A549 (cell line): ENCODE measurements at regions not wholly inside any gene's neighbourhood (a gene's known extent, or its start where the extent isn't known, plus 50 kb on each side); places are given as distances from the start of the nearest gene placed in this dataset.

Source experiments
- ATAC-seq, 2 experiments: fragments of 200-7000 bp in 1 of 2; fragments of >200 bp in 1 of 2; cut with Nextera tagmentation in 1 of 2; cut with Tn5 transposase in 1 of 2; 3 replicates each; pipeline versions ENCODE4 v1.8.0 to v1.9.1; 2018 to 2020; ENCODE audit warnings: mild to moderate bottlenecking in 1 of 2, moderate library complexity in 1 of 2
- CTCF ChIA-PET: fragments of 300-600 bp; sonication (Branson Sonifier 250); formaldehyde crosslinking; extraction: SDS; loops from one replicate; lab custom pipeline; 2021; ENCODE audit warnings: antibody characterized with exemption, inconsistent platforms; lab: Yijun Ruan, JAX
- POLR2A ChIA-PET: fragments of 350-600 bp; formaldehyde crosslinking; extraction: SDS; loops from one replicate; lab custom pipeline; 2021; ENCODE audit warnings: antibody characterized with exemption, inconsistent platforms; lab: Yijun Ruan, JAX
- DNase-seq, 2 experiments: peaks; one replicate each; pipeline versions ENCODE4 v3.0.0 to v3.0.0-alpha.2; 2011 to 2016; ENCODE audit warnings: low read depth in 1 of 2, low spot score in 1 of 2
- FAIRE-seq: peaks from 2 replicates; lab custom pipeline; 2011; peaks lifted over from hg19 to GRCh38; lab: Jason Lieb, UNC
- H3K27ac ChIP-seq, 2 experiments: fragments of >200 bp; sonication (Bioruptor Twin); formaldehyde crosslinking; 3 replicates each; pipeline ENCODE4 v1.5.1; 2016 to 2017
- H3K4me1 ChIP-seq: fragments of >200 bp; sonication (Bioruptor Twin); formaldehyde crosslinking; 3 replicates; pipeline ENCODE4 v1.6.1; 2016
- H3K4me2 ChIP-seq: fragments of >200 bp; sonication (Bioruptor Twin); formaldehyde crosslinking; 3 replicates; pipeline ENCODE4 v1.6.1; 2016
- H3K4me3 ChIP-seq: fragments of >200 bp; sonication (Bioruptor Twin); formaldehyde crosslinking; 3 replicates; pipeline ENCODE4 v1.5.1; 2016
- H3K9me3 ChIP-seq: fragments of >200 bp; sonication (Bioruptor Twin); formaldehyde crosslinking; 3 replicates; pipeline ENCODE4 v1.6.1; 2016
- BHLHE40 ChIP-seq: IDR thresholded peaks from 2 replicates; pipeline ENCODE4 v1.6.1; 2012; ENCODE audit warnings: low read depth, low read length, inconsistent platforms
- CBX8 ChIP-seq: fragments of 200-600 bp; sonication (generic); IDR thresholded peaks from 2 replicates; pipeline ENCODE4 v1.6.1; 2016
- CEBPB ChIP-seq, 2 experiments: fragments of >200 bp in 1 of 2; sonication (Bioruptor Twin) in 1 of 2; formaldehyde crosslinking in 1 of 2; IDR thresholded peaks; 2 replicates each; pipeline ENCODE4 v1.6.1; 2012 to 2016
- CHD2 ChIP-seq: fragments of 150-350 bp; IDR thresholded peaks from 2 replicates; pipeline ENCODE4 v1.6.1; 2014; ENCODE audit warnings: low read length; ENCODE audit not compliant: partially characterized antibody
- EHF ChIP-seq: fragments of 250-450 bp; sonication (Bioruptor Pico); IDR thresholded peaks from 2 replicates; pipeline ENCODE4 v1.5.0; 2020; ENCODE audit warnings: mild to moderate bottlenecking
- EP300 ChIP-seq, 2 experiments: fragments of >200 bp; sonication (Bioruptor Twin); formaldehyde crosslinking; IDR thresholded peaks; 2 replicates in 1 of 2; 3 replicates in 1 of 2; pipeline ENCODE4 v1.6.1; 2016 to 2017
- FOSL2 ChIP-seq, 2 experiments: fragments of 450-650 bp in 1 of 2; fragments of >200 bp in 1 of 2; sonication (Bioruptor Twin) in 1 of 2; formaldehyde crosslinking; IDR thresholded peaks; 2 replicates each; pipeline versions ENCODE4 v1.5.0 to v1.6.1; 2016 to 2020; ENCODE audit warnings: mild to moderate bottlenecking in 1 of 2, moderate library complexity in 1 of 2
- GATA3 ChIP-seq: IDR thresholded peaks from 2 replicates; pipeline ENCODE4 v1.6.1; 2012; ENCODE audit warnings: borderline replicate concordance
- HOXB5 ChIP-seq: fragments of 250-450 bp; sonication (Bioruptor Pico); IDR thresholded peaks from 2 replicates; pipeline ENCODE4 v1.5.0; 2020; ENCODE audit warnings: mild to moderate bottlenecking, moderate library complexity
- KDM5A ChIP-seq: fragments of 200-600 bp; sonication (generic); IDR thresholded peaks from 2 replicates; pipeline ENCODE4 v1.6.1; 2016; ENCODE audit warnings: antibody characterized with exemption, mild to moderate bottlenecking
- MYC ChIP-seq: IDR thresholded peaks from 2 replicates; pipeline ENCODE4 v1.6.1; 2012; ENCODE audit warnings: mild to moderate bottlenecking, inconsistent platforms, low read length, improper control_type of control experiment, borderline replicate concordance
- NR3C1 ChIP-seq: fragments of >200 bp; sonication (Bioruptor Twin); formaldehyde crosslinking; IDR thresholded peaks from 3 replicates; pipeline ENCODE4 v1.6.1; 2017
- RAD21 ChIP-seq, 2 experiments: fragments of >200 bp in 1 of 2; sonication (Bioruptor Twin) in 1 of 2; formaldehyde crosslinking in 1 of 2; IDR thresholded peaks in 1 of 2; conservative IDR thresholded peaks in 1 of 2; 2 replicates in 1 of 2; 3 replicates in 1 of 2; pipeline ENCODE4 v1.6.1; 2012 to 2018; ENCODE audit warnings: inconsistent platforms in 1 of 2
- RARB ChIP-seq: fragments of 250-450 bp; sonication (Bioruptor Pico); IDR thresholded peaks from 2 replicates; pipeline ENCODE4 v1.8.0; 2021; ENCODE audit warnings: mild to moderate bottlenecking, moderate library complexity
- SMC3 ChIP-seq: fragments of >200 bp; sonication (Bioruptor Twin); formaldehyde crosslinking; IDR thresholded peaks from 3 replicates; pipeline ENCODE4 v1.6.1; 2018; ENCODE audit warnings: inconsistent platforms
- TP53 ChIP-seq: fragments of 250-450 bp; sonication (Bioruptor Pico); IDR thresholded peaks from 2 replicates; pipeline ENCODE4 v1.5.0; 2021; ENCODE audit warnings: mild to moderate bottlenecking, moderate library complexity
- ZFP36 ChIP-seq: fragments of 450-650 bp; IDR thresholded peaks from 2 replicates; pipeline ENCODE4 v1.6.1; 2014; ENCODE audit warnings: borderline replicate concordance; ENCODE audit not compliant: partially characterized antibody
- WGBS: methylation state at CpG from one replicate; pipeline ENCODE4 v1.1.6; 2017; ENCODE audit errors: missing lambda C conversion rate; 5-methylcytosine and 5-hydroxymethylcytosine counted together
- TF ChIP-seq, protein P1 (sequence below): fragments of 200-600 bp; sonication (generic); IDR thresholded peaks from 2 replicates; pipeline ENCODE4 v1.6.1; 2016; ENCODE audit warnings: antibody characterized with exemption, mild to moderate bottlenecking, moderate library complexity
- TF ChIP-seq, protein P2 (sequence below): fragments of >200 bp; sonication (Bioruptor Twin); formaldehyde crosslinking; IDR thresholded peaks from 3 replicates; pipeline ENCODE4 v1.5.1; 2016
- TF ChIP-seq, protein P3 (sequence below): fragments of >200 bp; sonication (Bioruptor Twin); formaldehyde crosslinking; IDR thresholded peaks from 3 replicates; pipeline ENCODE4 v1.6.1; 2016
- TF ChIP-seq, protein P4 (sequence below): fragments of 250-450 bp; sonication (Bioruptor Pico); IDR thresholded peaks from 2 replicates; pipeline ENCODE4 v1.5.0; 2021; ENCODE audit warnings: mild to moderate bottlenecking, moderate library complexity, borderline replicate concordance

DNA sequence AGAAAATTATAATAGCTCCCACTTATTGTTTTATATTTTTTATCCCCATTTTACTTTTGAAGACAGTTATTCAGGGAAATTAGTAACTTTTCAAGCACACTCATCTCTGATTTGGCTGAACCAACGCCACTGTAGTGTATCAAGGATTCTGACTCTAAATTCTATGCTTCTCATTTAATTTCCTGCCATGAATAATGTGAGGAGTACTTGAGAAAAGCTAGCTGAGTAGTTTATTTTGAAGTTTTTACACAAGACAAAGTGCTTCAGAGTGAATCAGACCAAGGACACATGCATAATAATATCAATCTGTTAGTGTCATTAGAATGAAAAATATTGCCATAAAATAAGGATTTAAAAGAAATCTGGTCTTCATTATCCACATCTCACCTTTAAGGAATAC lies 329.9 kb downstream of the SLITRK6 start:
- H3K9me3 ChIP-seq, result no peaks in the 10 kb centered on the region
- no peak overlapping the region for H3K4me3 ChIP-seq
- H3K27ac ChIP-seq, result no peak overlapping the region
- DNase-seq, result no peak
- CTCF ChIA-PET, result no interaction called here
- ATAC-seq, result no peak
- H3K4me1 ChIP-seq, result no peaks in the 10 kb centered on the region
- POLR2A ChIA-PET, result no interaction called here
- WGBS, result 36% methylated on average over 1 of the region's 1 CpG
- no peak for TF ChIP-seq NR3C1
- TF ChIP-seq CEBPB (IDR thresholded peaks at IDR 0.05), result no peak
- TF ChIP-seq SMC3, result no peak
- no peak for TF ChIP-seq FOSL2 (IDR thresholded peaks at IDR 0.05)
- TF ChIP-seq FOSL2 (CRISPR knock-in tag; IDR thresholded peaks at IDR 0.05), result no peak
- TF ChIP-seq EP300 (IDR thresholded peaks at IDR 0.05), result no peak
- TF ChIP-seq RAD21 (conservative IDR thresholded peaks at IDR 0.05 in 1 of 2, IDR thresholded peaks at IDR 0.05 in 1 of 2), result no peak
- TF ChIP-seq ZFP36, result no peak
- no peak for TF ChIP-seq RARB
- TF ChIP-seq, protein P1, sequence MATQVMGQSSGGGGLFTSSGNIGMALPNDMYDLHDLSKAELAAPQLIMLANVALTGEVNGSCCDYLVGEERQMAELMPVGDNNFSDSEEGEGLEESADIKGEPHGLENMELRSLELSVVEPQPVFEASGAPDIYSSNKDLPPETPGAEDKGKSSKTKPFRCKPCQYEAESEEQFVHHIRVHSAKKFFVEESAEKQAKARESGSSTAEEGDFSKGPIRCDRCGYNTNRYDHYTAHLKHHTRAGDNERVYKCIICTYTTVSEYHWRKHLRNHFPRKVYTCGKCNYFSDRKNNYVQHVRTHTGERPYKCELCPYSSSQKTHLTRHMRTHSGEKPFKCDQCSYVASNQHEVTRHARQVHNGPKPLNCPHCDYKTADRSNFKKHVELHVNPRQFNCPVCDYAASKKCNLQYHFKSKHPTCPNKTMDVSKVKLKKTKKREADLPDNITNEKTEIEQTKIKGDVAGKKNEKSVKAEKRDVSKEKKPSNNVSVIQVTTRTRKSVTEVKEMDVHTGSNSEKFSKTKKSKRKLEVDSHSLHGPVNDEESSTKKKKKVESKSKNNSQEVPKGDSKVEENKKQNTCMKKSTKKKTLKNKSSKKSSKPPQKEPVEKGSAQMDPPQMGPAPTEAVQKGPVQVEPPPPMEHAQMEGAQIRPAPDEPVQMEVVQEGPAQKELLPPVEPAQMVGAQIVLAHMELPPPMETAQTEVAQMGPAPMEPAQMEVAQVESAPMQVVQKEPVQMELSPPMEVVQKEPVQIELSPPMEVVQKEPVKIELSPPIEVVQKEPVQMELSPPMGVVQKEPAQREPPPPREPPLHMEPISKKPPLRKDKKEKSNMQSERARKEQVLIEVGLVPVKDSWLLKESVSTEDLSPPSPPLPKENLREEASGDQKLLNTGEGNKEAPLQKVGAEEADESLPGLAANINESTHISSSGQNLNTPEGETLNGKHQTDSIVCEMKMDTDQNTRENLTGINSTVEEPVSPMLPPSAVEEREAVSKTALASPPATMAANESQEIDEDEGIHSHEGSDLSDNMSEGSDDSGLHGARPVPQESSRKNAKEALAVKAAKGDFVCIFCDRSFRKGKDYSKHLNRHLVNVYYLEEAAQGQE, result no peak
- TF ChIP-seq CHD2, result no peak
- TF ChIP-seq MYC, result no peak
- no peak for TF ChIP-seq TP53 (CRISPR knock-in tag)
- TF ChIP-seq, all 56 proteins: peak for 0
- no peak overlapping the region for H3K4me2 ChIP-seq
- FAIRE-seq, result no peak

DNA sequence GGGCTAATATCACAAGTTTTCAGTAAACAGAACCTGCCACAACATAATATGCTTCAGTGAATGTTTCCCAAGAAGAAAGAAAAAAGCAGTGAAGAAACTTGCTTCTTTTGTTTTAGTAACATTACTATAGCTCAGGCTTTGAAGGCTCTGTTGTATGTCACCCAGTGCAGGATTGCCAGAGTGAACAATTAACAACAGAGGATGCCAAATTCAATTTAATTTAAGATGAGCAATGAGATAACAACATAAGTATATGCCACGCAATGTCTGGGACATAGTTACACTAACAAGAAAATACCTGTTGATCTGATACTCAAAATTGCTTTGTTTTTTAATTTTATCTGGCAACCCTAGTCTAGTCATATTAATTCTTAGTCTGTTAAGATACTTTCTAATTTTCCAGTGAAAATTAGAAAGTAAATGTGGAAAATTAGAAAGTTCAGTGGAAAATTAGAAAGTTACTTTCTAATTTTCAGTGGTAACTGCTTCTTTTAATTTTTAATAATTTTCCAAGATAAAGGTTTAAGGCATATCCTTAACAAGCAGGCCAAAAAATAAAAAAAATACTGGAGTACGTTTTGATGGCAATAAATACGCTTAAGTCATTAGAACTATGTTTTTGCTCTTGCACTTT lies 336.3 kb downstream of the SLITRK6 start:
- TF ChIP-seq, protein P2, sequence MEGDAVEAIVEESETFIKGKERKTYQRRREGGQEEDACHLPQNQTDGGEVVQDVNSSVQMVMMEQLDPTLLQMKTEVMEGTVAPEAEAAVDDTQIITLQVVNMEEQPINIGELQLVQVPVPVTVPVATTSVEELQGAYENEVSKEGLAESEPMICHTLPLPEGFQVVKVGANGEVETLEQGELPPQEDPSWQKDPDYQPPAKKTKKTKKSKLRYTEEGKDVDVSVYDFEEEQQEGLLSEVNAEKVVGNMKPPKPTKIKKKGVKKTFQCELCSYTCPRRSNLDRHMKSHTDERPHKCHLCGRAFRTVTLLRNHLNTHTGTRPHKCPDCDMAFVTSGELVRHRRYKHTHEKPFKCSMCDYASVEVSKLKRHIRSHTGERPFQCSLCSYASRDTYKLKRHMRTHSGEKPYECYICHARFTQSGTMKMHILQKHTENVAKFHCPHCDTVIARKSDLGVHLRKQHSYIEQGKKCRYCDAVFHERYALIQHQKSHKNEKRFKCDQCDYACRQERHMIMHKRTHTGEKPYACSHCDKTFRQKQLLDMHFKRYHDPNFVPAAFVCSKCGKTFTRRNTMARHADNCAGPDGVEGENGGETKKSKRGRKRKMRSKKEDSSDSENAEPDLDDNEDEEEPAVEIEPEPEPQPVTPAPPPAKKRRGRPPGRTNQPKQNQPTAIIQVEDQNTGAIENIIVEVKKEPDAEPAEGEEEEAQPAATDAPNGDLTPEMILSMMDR, result no peak
- TF ChIP-seq CBX8, result no peak
- TF ChIP-seq, all 56 proteins: peak for 0
- Histone ChIP-seq H3K4me1 (no peaks in the 10 kb centered on the region), H3K4me2 (no peak overlapping the region), H3K27ac (no peak overlapping the region), H3K4me3 (no peak overlapping the region), H3K9me3 (peaks cover 2% of the 10 kb centered on the region; the same call in 1 of the 3 replicates)
- POLR2A ChIA-PET, result no interaction called here
- no peak for DNase-seq
- ATAC-seq, result no peak
- no peak for FAIRE-seq
- 84% methylated on average over 3 of the region's 3 CpGs for WGBS
- CTCF ChIA-PET, result no interaction called here

DNA sequence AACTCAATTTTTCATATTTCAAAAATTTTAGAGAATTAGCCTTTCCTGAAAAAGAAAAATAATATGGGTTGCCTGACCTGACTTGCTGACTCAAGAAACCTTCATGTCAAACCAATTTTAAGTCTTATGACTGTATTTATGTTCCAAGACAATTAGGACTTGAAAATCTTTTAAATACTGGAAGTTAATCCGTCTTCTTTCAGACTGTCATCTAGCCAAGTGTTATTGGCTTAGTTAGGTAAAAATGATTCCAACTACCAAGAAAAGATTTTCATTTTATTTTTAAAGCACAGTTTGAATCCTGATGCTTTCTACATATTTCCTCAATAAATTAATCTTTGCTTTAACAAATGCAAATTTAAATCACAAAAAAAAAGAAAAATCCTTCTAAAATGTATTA lies 337.6 kb downstream of the SLITRK6 start:
- ChIA-PET CTCF (no interaction called here), POLR2A (no interaction called here)
- no peak overlapping the region for H3K27ac ChIP-seq
- no peak overlapping the region for H3K4me2 ChIP-seq
- H3K9me3 ChIP-seq, result peaks cover 6% of the 10 kb centered on the region; the same call in 1 of the 3 replicates
- DNase-seq (no peak), FAIRE-seq (no peak), ATAC-seq (no peak)
- no peaks in the 10 kb centered on the region for H3K4me1 ChIP-seq
- no peak overlapping the region for H3K4me3 ChIP-seq
- 94% methylated on average over 1 of the region's 1 CpG for whole genome bisulfite sequencing
- no peak for TF ChIP-seq KDM5A
- TF ChIP-seq, protein P3, sequence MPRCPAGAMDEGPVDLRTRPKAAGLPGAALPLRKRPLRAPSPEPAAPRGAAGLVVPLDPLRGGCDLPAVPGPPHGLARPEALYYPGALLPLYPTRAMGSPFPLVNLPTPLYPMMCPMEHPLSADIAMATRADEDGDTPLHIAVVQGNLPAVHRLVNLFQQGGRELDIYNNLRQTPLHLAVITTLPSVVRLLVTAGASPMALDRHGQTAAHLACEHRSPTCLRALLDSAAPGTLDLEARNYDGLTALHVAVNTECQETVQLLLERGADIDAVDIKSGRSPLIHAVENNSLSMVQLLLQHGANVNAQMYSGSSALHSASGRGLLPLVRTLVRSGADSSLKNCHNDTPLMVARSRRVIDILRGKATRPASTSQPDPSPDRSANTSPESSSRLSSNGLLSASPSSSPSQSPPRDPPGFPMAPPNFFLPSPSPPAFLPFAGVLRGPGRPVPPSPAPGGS, result no peak
- TF ChIP-seq, protein P4, sequence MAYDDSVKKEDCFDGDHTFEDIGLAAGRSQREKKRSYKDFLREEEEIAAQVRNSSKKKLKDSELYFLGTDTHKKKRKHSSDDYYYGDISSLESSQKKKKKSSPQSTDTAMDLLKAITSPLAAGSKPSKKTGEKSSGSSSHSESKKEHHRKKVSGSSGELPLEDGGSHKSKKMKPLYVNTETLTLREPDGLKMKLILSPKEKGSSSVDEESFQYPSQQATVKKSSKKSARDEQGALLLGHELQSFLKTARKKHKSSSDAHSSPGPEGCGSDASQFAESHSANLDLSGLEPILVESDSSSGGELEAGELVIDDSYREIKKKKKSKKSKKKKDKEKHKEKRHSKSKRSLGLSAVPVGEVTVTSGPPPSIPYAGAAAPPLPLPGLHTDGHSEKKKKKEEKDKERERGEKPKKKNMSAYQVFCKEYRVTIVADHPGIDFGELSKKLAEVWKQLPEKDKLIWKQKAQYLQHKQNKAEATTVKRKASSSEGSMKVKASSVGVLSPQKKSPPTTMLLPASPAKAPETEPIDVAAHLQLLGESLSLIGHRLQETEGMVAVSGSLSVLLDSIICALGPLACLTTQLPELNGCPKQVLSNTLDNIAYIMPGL (CRISPR knock-in tag), result no peak
- TF ChIP-seq RAD21 (conservative IDR thresholded peaks at IDR 0.05 in 1 of 2, IDR thresholded peaks at IDR 0.05 in 1 of 2), result no peak
- no peak for TF ChIP-seq HOXB5
- TF ChIP-seq EHF (CRISPR knock-in tag), result no peak
- TF ChIP-seq, protein P2, result no peak
- no peak for TF ChIP-seq BHLHE40
- TF ChIP-seq GATA3, result no peak
